Prostate gland (tissue), 2 donors: ENCODE measurements at regions not wholly inside any gene's neighbourhood (a gene's known extent, or its start where the extent isn't known, plus 50 kb on each side); places are given as distances from the start of the nearest gene placed in this dataset.

Experiments used
- POLR2A ChIP-seq: fragments of 450-650 bp; IDR thresholded peaks from one replicate; pipeline ENCODE4 v1.6.1; 2016; ENCODE audit warnings: antibody characterized with exemption, mild to moderate bottlenecking
- TF ChIP-seq, protein P1 (sequence below), 4 experiments: fragments of 200-600 bp in 2 of 4; fragments of 450-650 bp in 2 of 4; sonication (generic) in 2 of 4; IDR thresholded peaks; 1 replicate in 3 of 4; 2 replicates in 1 of 4; pipeline ENCODE4 v1.5.1; 2016 to 2019; ENCODE audit warnings: antibody characterized with exemption in 4 of 4, mild to moderate bottlenecking in 2 of 4, moderate library complexity in 2 of 4

DNA sequence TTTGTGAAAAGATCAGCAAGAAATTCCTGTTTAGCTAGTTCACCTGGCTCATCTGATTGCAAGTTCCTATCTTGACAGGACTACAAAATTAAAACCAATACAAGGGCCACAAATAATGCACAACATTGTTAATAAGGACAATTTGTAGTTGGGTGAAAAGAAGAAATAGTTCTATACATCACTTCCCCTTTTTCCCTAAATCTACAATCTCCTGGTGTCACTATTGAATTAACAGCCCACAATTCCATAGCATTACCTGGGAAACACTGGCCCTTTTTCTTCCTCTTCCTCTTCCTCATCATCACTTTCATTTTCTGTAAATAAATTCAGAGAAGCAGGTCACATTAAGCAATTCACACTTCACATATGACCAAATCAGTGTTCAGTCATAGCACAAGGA is 366.9 kb downstream of the FAM72C start:
- TF ChIP-seq POLR2A, result no peak
- TF ChIP-seq, protein P1, sequence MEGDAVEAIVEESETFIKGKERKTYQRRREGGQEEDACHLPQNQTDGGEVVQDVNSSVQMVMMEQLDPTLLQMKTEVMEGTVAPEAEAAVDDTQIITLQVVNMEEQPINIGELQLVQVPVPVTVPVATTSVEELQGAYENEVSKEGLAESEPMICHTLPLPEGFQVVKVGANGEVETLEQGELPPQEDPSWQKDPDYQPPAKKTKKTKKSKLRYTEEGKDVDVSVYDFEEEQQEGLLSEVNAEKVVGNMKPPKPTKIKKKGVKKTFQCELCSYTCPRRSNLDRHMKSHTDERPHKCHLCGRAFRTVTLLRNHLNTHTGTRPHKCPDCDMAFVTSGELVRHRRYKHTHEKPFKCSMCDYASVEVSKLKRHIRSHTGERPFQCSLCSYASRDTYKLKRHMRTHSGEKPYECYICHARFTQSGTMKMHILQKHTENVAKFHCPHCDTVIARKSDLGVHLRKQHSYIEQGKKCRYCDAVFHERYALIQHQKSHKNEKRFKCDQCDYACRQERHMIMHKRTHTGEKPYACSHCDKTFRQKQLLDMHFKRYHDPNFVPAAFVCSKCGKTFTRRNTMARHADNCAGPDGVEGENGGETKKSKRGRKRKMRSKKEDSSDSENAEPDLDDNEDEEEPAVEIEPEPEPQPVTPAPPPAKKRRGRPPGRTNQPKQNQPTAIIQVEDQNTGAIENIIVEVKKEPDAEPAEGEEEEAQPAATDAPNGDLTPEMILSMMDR (IDR thresholded peaks at IDR 0.05), result no peak
